ENCODE measurements at regions not wholly inside any gene's neighbourhood (a gene's known extent, or its start where the extent isn't known, plus 50 kb on each side); places are given as distances from the start of the nearest gene placed in this dataset.

DNA sequence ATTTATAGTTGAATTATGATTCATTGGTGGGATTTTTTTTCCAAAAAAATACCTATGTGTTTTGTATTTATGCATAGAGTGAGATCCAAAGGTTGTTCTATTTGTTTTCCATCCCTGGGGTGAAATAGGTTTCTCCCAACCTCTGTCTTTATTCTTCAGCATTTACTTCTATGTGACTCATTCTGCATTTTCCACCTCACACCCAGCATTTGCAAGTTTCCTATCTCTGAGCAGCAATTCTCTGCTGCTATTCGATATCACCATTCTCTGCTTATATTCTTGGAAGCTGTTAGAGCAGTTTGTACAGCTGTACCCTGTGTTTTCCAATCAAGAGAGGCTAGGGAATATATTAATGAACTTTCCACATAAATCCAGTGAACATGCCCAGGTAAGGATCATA, 538.9 kb downstream of the SNAPC1 start:
- Histone ChIP-seq H3K4me3 (no peak overlapping the region), H3K36me3 (ENCODE audit: low read depth) (no peaks in the 10 kb centered on the region), H3K4me1 (ENCODE audit: low read depth) (no peaks in the 10 kb centered on the region), H3K9me3 (peaks cover 2% of the 10 kb centered on the region)
- DNase-seq (no peak), ATAC-seq (no peak)
- intact Hi-C loops (cut with DNase I, micrococcal nuclease), result no loop called here
- TF ChIP-seq, protein P1, sequence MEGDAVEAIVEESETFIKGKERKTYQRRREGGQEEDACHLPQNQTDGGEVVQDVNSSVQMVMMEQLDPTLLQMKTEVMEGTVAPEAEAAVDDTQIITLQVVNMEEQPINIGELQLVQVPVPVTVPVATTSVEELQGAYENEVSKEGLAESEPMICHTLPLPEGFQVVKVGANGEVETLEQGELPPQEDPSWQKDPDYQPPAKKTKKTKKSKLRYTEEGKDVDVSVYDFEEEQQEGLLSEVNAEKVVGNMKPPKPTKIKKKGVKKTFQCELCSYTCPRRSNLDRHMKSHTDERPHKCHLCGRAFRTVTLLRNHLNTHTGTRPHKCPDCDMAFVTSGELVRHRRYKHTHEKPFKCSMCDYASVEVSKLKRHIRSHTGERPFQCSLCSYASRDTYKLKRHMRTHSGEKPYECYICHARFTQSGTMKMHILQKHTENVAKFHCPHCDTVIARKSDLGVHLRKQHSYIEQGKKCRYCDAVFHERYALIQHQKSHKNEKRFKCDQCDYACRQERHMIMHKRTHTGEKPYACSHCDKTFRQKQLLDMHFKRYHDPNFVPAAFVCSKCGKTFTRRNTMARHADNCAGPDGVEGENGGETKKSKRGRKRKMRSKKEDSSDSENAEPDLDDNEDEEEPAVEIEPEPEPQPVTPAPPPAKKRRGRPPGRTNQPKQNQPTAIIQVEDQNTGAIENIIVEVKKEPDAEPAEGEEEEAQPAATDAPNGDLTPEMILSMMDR (IDR thresholded peaks at IDR 0.05), result no peak

DNA sequence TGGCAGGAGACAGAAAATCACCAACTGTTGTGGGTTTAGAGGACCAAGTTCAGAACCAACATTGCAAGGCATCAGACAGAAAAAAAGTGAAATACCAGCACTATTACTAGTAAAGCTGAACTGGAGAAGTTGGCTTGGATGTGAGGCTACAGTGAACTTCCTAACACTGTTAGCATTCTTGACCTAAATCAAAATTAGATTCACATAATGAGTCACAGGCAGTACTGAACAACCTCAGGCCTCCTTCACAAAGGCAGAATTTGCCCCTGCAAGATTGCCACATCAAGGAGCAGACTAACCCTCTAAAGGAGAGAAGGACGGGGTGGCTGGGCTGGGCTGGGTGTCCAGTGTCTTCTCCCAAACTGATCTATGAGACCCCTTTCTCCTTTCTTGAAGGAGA, 539.7 kb downstream of the SNAPC1 start:
- ATAC-seq (no peak), DNase-seq (no peak)
- intact Hi-C loops (cut with DNase I, micrococcal nuclease), result no loop called here
- no peak overlapping the region for H3K4me3 ChIP-seq
- peaks cover 2% of the 10 kb centered on the region for H3K9me3 ChIP-seq
- TF ChIP-seq, protein P1 (IDR thresholded peaks at IDR 0.05), result no peak
- H3K4me1 ChIP-seq (ENCODE audit: low read depth), result no peaks in the 10 kb centered on the region
- H3K36me3 ChIP-seq (ENCODE audit: low read depth), result no peaks in the 10 kb centered on the region

DNA sequence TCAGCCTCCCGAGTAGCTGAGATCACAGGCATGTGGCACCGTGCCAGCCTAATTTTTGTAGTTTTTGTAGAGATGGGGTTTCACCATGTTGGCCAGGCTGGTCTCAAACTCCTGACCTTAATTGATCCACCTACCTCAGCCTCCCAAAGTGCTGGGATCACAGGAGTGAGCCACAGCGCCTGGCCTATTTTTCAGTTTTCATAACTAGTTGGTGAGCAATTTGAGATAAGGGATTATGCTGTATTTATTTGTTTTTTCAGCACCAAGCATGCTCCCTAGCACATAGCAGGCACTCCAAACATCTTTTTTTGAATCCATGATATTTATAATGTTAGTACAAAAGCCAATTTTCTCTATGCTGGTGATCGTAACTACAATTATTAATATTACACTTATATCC, 541.2 kb downstream of the SNAPC1 start:
- peaks cover 3% of the 10 kb centered on the region for H3K9me3 ChIP-seq
- H3K4me3 ChIP-seq, result no peak overlapping the region
- H3K4me1 ChIP-seq (ENCODE audit: low read depth), result no peaks in the 10 kb centered on the region
- TF ChIP-seq, protein P1 (IDR thresholded peaks at IDR 0.05), result no peak
- intact Hi-C loops (cut with DNase I, micrococcal nuclease), result no loop called here
- no peaks in the 10 kb centered on the region for H3K36me3 ChIP-seq (ENCODE audit: low read depth)
- DNase-seq (no peak), ATAC-seq (no peak)

DNA sequence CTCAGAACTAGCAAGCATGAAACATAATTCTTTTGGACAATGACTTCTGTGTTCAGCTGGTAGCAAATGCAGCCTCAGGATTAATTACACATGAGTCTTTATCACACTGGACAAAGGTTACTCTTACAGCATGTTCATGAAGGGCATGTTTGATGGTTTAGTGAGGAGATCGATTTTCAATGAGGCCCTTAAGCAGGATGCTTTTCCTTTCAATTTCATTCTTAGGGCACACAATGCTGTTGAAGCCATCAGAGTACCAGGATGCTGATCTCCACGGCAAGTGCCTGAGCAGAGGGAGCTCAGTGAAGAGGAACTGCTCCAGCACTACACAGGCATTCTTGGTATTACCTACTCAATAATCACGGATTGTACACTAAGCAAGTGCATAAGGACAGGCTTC, 542.0 kb downstream of the SNAPC1 start:
- no peaks in the 10 kb centered on the region for H3K36me3 ChIP-seq (ENCODE audit: low read depth)
- TF ChIP-seq, protein P1 (IDR thresholded peaks at IDR 0.05), result no peak
- no peak for DNase-seq
- H3K4me1 ChIP-seq (ENCODE audit: low read depth), result no peaks in the 10 kb centered on the region
- intact Hi-C loops (cut with DNase I, micrococcal nuclease), result no loop called here
- peaks cover 8% of the 10 kb centered on the region for H3K9me3 ChIP-seq
- ATAC-seq, result no peak
- H3K4me3 ChIP-seq, result no peak overlapping the region

DNA sequence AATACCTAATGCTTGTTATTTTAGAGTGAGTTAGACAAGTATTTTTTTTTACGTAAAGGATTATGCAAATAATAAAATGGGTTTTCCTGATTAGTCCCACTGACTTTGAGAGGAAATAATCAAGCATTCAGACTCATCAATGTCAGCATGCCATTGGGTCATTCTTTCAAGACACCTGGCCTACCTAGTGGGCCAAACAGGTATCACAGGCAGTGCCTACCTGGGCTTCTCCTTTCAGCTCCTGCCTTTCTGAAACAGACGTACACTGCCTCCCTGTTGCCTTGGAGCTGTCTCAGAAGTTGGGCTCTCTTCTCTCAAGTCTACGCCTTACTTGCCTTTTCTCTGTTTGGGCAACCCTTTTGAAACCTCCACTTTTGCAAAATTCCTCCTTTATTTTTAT, 545.6 kb downstream of the SNAPC1 start:
- H3K4me1 ChIP-seq (ENCODE audit: low read depth), result no peaks in the 10 kb centered on the region
- ATAC-seq (no peak), DNase-seq (no peak)
- no peak overlapping the region for H3K4me3 ChIP-seq
- H3K36me3 ChIP-seq (ENCODE audit: low read depth), result no peaks in the 10 kb centered on the region
- TF ChIP-seq, protein P1 (IDR thresholded peaks at IDR 0.05), result no peak
- intact Hi-C loops (cut with DNase I, micrococcal nuclease), result no loop called here
- H3K9me3 ChIP-seq, result peaks cover 8% of the 10 kb centered on the region

DNA sequence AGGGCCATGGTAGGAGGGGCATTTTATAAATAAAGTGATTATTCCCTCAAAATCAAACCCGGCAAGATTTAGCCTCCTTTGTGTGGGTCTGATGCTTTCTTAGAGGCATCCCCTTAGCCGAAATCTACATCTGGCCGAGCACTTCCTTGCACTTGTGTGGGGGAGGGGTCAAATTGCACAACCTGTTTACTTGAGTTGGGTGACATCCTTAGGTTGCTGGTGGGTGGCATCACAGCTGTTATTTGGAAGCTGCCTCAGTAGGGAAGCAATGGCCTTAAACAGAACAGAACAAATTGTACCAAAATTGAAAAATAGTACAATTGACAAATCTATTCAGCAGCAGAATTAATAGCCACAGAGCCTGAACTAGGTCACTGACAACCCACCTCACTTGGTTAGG, 546.1 kb downstream of the SNAPC1 start:
- ATAC-seq (no peak), DNase-seq (no peak)
- H3K4me3 ChIP-seq, result no peak overlapping the region
- TF ChIP-seq, protein P1 (IDR thresholded peaks at IDR 0.05), result no peak
- H3K4me1 ChIP-seq (ENCODE audit: low read depth), result no peaks in the 10 kb centered on the region
- intact Hi-C loops (cut with DNase I, micrococcal nuclease), result no loop called here
- H3K36me3 ChIP-seq (ENCODE audit: low read depth), result no peaks in the 10 kb centered on the region
- H3K9me3 ChIP-seq, result peaks cover 8% of the 10 kb centered on the region
